ENCODE measurements at regions not wholly inside any gene's neighbourhood (a gene's known extent, or its start where the extent isn't known, plus 50 kb on each side); places are given as distances from the start of the nearest gene placed in this dataset.

- Histone ChIP-seq H3K27ac (no peak overlapping the region), H3K9me3 (no peaks in the 10 kb centered on the region), H3K4me3 (replicated peaks in 1 of 3) (no peak overlapping the region), H3K4me1 (no peaks in the 10 kb centered on the region), H3K27me3 (no peaks in the 10 kb centered on the region), H3K36me3 (no peaks in the 10 kb centered on the region)
- 91 to 93% methylated on average over 7 of the region's 7 CpGs for WGBS, 2 donors
- no peak for DNase-seq
- intact Hi-C loops (cut with DNase I) = no loop called here
- TF ChIP-seq POLR2A (IDR thresholded peaks at IDR 0.05) = no peak
- TF ChIP-seq CTCF (IDR thresholded peaks at IDR 0.05) = no peak
These were observed 1024.3 kb upstream of the MAP3K7 start for GRCh38 chr6:91611190-91611589.

- no peak for DNase-seq
- Histone ChIP-seq H3K36me3 (no peaks in the 10 kb centered on the region), H3K27ac (no peak overlapping the region), H3K4me3 (replicated peaks in 1 of 3) (no peak overlapping the region), H3K9me3 (no peaks in the 10 kb centered on the region), H3K4me1 (no peaks in the 10 kb centered on the region), H3K27me3 (no peaks in the 10 kb centered on the region)
- intact Hi-C loops (cut with DNase I) = no loop called here
- 34 to 48% methylated on average over 1 of the region's 1 CpG for WGBS, 2 donors
- TF ChIP-seq CTCF (IDR thresholded peaks at IDR 0.05) = no peak
- no peak for TF ChIP-seq POLR2A (IDR thresholded peaks at IDR 0.05)
These were observed 1021.6 kb upstream of the MAP3K7 start for GRCh38 chr6:91608428-91608827.

GRCh38 chr6:91606148-91606901 is 1019.5 kb upstream of the MAP3K7 start:
- Histone ChIP-seq H3K36me3 (no peaks in the 10 kb centered on the region), H3K9me3 (no peaks in the 10 kb centered on the region), H3K27me3 (no peaks in the 10 kb centered on the region), H3K27ac (no peak overlapping the region), H3K4me1 (no peaks in the 10 kb centered on the region), H3K4me3 (replicated peaks in 1 of 3) (no peak overlapping the region)
- intact Hi-C loops (cut with DNase I) = no loop called here
- 92 to 93% methylated on average over 7 of the region's 7 CpGs for WGBS, 2 donors
- DNase-seq = no peak
- TF ChIP-seq POLR2A (IDR thresholded peaks at IDR 0.05) (no peak), CTCF (IDR thresholded peaks at IDR 0.05) (no peak)

GRCh38 chr6:91600561-91600960 is 1013.7 kb upstream of the MAP3K7 start:
- Histone ChIP-seq H3K27me3 (no peaks in the 10 kb centered on the region), H3K27ac (no peak overlapping the region), H3K9me3 (no peaks in the 10 kb centered on the region), H3K4me3 (replicated peaks in 1 of 3) (no peak overlapping the region), H3K36me3 (no peaks in the 10 kb centered on the region), H3K4me1 (no peaks in the 10 kb centered on the region)
- TF ChIP-seq POLR2A (IDR thresholded peaks at IDR 0.05) (no peak), CTCF (IDR thresholded peaks at IDR 0.05) (no peak)
- DNase-seq = no peak
- whole genome bisulfite sequencing, 2 donors = 69 to 84% methylated on average over 2 of the region's 2 CpGs
- intact Hi-C loops (cut with DNase I) = no loop called here

GRCh38 chr6:91590191-91590590 is 1003.3 kb upstream of the MAP3K7 start:
- intact Hi-C loops (cut with DNase I) = no loop called here
- H3K4me3 ChIP-seq (replicated peaks in 1 of 3) = no peak overlapping the region
- no peaks in the 10 kb centered on the region for H3K36me3 ChIP-seq
- no peaks in the 10 kb centered on the region for H3K27me3 ChIP-seq
- H3K27ac ChIP-seq = no peak overlapping the region
- DNase-seq = no peak
- WGBS, 2 donors = 58 to 59% methylated on average over 2 to 3 of the region's 3 CpGs
- TF ChIP-seq CTCF (IDR thresholded peaks at IDR 0.05) (no peak), POLR2A (IDR thresholded peaks at IDR 0.05) (no peak)
- H3K9me3 ChIP-seq = no peaks in the 10 kb centered on the region
- no peaks in the 10 kb centered on the region for H3K4me1 ChIP-seq

All from thyroid gland (tissue), 4 donors.